GM21723 (cell line): ENCODE measurements at regions not wholly inside any gene's neighbourhood (a gene's known extent, or its start where the extent isn't known, plus 50 kb on each side); places are given as distances from the start of the nearest gene placed in this dataset.
"Not testable (repeated sequence)": the region's sequence is repeated elsewhere in the genome, so short reads cannot be mapped to it uniquely, and the experiment has no call there.

ENCODE experiments used
- ATAC-seq: cut with Tn5 transposase; IDR thresholded peaks from one replicate; pipeline ENCODE4 v1.9.1; 2021; ENCODE audit warnings: mild to moderate bottlenecking, moderate library complexity; ENCODE audit not compliant: unreplicated experiment

- ATAC-seq, result no peak
Observed at GRCh38 chr18:59980188-59980637, 80.4 kb downstream of the PMAIP1 start.

GRCh38 chr18:59971871-59972428, 72.2 kb downstream of the PMAIP1 start:
- no peak for ATAC-seq

- peak; percentile 75 for ATAC-seq
Observed at GRCh38 chr18:59971144-59971543, 71.3 kb downstream of the PMAIP1 start.

DNA sequence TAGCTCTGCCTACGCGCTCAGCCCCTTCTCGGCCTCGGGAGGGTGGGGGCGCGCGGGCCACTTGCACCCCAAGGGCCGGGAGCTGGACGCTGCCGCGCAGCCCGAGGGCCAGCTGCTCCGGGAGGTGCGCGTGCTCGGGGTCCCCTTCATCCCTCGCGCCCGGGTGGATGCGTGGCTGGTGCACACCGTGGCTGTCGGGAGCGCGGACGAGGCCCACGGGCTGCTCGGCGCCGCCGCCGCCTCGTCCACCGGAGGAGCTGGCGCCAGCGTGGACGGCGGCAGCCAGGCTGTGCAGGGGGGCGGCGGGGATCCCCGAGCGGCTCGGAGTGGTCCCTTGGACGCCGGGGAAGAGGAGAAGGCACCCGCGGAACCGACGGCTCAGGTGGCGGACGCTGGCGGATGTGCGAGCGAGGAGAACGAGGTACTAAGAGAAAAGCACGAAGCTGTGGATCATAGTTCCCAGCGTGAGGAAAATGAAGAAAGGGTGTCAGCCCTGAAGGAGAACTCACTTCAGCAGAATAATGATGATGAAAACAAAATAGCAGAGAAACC, 69.8 kb downstream of the PMAIP1 start:
- not testable (repeated sequence) for ATAC-seq

DNA sequence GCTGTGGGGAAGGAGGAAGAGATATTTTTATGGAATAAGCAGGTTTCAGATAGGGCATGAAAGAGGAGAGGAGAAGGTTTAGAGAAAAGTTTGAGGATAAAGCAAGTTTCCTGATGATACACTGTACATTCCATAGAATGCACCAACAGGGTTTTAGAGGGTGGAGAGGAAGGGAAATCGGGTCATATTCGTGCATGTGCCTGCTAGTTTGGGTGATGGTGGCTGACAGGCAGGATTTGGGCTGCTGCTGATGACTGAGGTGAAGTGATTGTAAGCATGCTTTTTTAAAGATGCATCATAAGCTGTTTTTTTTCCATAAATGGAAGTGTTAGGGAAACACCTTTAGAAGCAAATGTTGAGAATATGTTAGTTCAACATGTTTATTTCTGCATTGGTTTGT, 68.8 kb downstream of the PMAIP1 start:
- no peak for ATAC-seq

DNA sequence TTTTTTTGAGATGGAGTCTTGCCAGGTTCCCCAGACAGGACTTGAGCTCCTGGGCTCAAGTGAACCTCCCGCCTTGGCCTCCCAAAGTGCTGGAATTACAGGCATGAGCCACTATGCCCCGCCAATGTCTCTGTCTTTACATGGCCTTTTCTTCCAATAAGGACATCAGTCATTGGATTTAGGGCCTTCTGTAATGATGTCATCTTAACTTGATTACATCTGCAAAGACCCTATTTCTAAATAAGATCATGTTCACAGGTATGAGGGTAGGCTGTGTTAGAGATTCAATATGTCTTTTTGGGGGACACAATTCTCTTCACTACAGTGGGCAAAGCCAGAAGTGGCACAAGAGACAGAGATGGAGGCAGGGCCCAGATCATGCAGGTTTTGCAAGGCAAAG, 68.1 kb downstream of the PMAIP1 start:
- ATAC-seq, result no peak

DNA sequence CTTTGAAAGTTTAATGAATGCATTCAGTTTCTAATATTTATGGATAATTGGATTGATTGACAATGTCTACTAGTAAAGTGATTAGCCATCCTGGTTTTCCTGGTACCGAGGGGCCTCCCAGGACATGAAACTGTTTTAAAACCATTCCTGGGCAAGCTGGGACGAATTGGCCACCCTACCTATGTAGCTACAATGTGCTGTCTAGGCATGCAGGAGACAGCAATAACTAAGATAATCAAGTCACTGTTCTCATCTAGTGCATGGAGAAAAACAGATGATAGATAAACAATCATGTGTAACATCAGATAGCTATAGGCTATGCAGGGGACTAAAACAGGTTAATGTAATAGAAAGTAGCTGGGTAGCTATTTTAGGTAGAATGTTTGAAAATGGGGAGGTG, 67.1 kb downstream of the PMAIP1 start:
- ATAC-seq, result no peak

- ATAC-seq, result no peak
Observed at GRCh38 chr18:59963229-59963628, 63.4 kb downstream of the PMAIP1 start.

DNA sequence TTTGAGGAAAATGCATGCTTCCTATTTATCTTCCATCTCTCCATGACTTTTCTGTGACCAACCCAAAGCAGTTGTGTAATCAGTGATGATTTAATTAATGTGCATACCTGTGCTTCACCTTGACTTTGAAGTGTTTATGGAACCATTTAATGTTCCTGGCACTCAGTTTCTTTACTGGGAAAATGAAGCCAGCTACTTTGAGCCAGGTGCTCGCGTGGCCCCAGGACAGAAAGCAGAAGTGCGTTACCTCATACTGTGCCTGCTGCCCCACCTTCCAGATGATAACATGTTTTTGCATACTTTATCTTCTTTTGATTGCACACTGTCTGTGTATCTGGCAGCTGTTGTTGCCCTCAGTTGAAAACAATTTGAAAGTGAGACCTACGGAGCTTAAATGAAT, 61.3 kb downstream of the PMAIP1 start:
- ATAC-seq, result peak; percentile 76

- no peak for ATAC-seq
Observed at GRCh38 chr18:59960272-59960671, 60.5 kb downstream of the PMAIP1 start.

DNA sequence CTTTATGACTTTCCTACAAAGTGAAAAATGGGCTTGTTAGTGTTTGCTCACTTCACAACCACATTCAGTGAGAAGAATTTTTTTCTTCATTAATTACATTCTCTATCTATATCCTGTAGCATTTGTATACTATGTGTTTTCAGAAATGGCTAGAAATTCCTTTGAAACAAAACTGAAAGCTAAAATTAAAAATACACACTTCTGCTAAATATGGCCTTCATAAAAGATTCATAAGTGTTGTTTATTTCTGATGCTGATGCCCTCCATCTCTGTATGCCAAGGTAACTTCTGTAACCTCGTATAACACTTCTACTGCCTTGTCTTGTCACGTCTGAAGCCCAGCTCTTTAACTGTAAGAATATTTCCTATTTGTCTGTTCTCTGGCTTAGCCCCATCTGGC, 59.8 kb downstream of the PMAIP1 start:
- ATAC-seq, result no peak

DNA sequence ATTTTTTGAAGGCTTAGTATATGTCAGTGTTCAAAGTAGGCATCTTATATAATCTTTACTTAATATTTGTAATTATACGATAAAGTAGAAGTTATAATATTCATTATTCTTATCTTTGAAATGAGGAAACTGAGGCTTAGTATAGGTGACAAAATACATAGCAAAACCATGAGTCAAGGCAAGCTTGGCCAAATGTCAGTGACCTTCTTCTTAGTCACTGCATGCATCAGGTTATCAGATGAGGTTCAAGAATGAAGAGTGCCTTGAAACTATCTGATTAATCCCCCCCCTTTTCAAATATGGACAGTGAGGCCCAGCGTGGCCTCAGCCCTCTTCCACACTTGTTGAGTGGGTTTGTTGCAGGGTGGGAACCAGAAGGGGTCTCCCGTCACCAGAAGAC, 59.3 kb downstream of the PMAIP1 start:
- ATAC-seq, result no peak

GRCh38 chr18:59957957-59958356, 58.2 kb downstream of the PMAIP1 start:
- ATAC-seq, result peak; percentile 44

DNA sequence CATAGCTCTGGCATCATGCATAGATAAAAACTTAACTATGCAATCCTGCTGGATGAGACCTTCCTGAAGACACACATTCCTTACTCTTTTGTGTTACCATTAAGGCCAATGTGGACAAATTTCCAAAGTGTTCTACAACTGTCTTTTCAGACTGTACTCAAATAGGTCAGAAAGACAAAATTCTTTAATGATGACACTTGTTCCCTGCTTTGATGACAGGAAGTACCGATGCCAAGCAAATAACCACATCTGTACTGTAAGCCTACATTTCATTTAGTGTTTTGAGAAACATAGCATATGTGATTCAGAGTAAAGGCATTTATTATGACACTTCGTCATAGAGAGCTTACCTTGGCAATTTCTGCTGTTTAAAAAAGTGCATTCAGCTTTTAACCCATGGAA, 55.0 kb downstream of the PMAIP1 start:
- no peak for ATAC-seq

- no peak for ATAC-seq
Observed at GRCh38 chr18:59954241-59954640, 54.4 kb downstream of the PMAIP1 start.
